Adrenal gland (tissue), 9 donors: ENCODE measurements at regions not wholly inside any gene's neighbourhood (a gene's known extent, or its start where the extent isn't known, plus 50 kb on each side); places are given as distances from the start of the nearest gene placed in this dataset.

Experiments used
- DNase-seq, 7 donors: peaks; one replicate each; pipeline ENCODE4 v3.0.0-alpha.2; 2019 to 2020
- H3K27ac ChIP-seq, 5 donors: fragments of 200-600 bp; sonication (generic) in 4 of 5; 1 replicate in 3 of 5; 2 replicates in 2 of 5; pipeline versions ENCODE4 v1.5.1 to v1.8.0; 2016 to 2020; ENCODE audit warnings: mild to moderate bottlenecking in 1 of 5
- H3K27me3 ChIP-seq: fragments of 200-600 bp; 2 replicates; pipeline ENCODE4 v1.8.0; 2021
- H3K36me3 ChIP-seq, 2 donors: fragments of 200-600 bp; replicated peaks in 1 of 2; 1 replicate in 1 of 2; 2 replicates in 1 of 2; pipeline versions ENCODE4 v1.5.1 to v1.8.0; 2018 to 2022
- H3K4me1 ChIP-seq, 2 donors: fragments of 200-600 bp; replicated peaks in 1 of 2; 1 replicate in 1 of 2; 2 replicates in 1 of 2; pipeline versions ENCODE4 v1.5.1 to v1.8.0; 2018 to 2021
- H3K4me3 ChIP-seq, 4 donors: fragments of 200-600 bp; sonication (generic) in 3 of 4; one replicate each; pipeline ENCODE4 v1.5.1; 2016 to 2018
- H3K9me3 ChIP-seq, 3 donors: fragments of 200-600 bp; sonication (generic) in 1 of 3; replicated peaks in 1 of 3; 1 replicate in 2 of 3; 2 replicates in 1 of 3; pipeline versions ENCODE4 v1.5.1 to v1.8.0; 2016 to 2021
- CTCF ChIP-seq, 6 experiments: fragments of 450-650 bp in 4 of 6; fragments of 200-600 bp in 2 of 6; sonication (generic) in 1 of 6; IDR thresholded peaks; 1 replicate in 5 of 6; 2 replicates in 1 of 6; pipeline versions ENCODE4 v1.5.1 to v1.8.0; 2016 to 2021; ENCODE audit warnings: antibody characterized with exemption in 6 of 6, mild to moderate bottlenecking in 2 of 6, moderate library complexity in 1 of 6
- POLR2A ChIP-seq, 2 donors: fragments of 450-650 bp; IDR thresholded peaks; one replicate each; pipeline ENCODE4 v1.6.1; 2017; ENCODE audit warnings: antibody characterized with exemption in 2 of 2, mild to moderate bottlenecking in 2 of 2, moderate library complexity in 1 of 2
- WGBS, 4 donors: extraction: QIAGEN DNeasy Blood & Tissue Kit in 2 of 4; methylation state at CpG; one replicate each; pipeline versions ENCODE4 v1.1.5 to v1.1.7; 2013 to 2017; 5-methylcytosine and 5-hydroxymethylcytosine counted together
- intact Hi-C, 2 donors: fragments of 100-400 bp; cut with DNase I; formaldehyde crosslinking; loops; one replicate each; pipeline versions ENCODE4 v1.14.1 to v1.15.0; 2022 to 2023
- donor health status: healthy with polysubstance abuse.
- donor health status: Bipolar disorder and iron deficiency.
- donor health status: DM: yes; HTN: yes; CAD: no.
- donor health status: DM: no; HTN: no; CAD: no.
- donor health status: DM: no; HTN: no; CAD: no.

- WGBS, 4 donors, result 67 to 78% (median 73%) methylated on average over 6 of the region's 6 CpGs
- intact Hi-C loops, result no loop called here
These were observed 359.8 kb upstream of the KLF6 start for GRCh38 chr10:4144817-4145216.

GRCh38 chr10:4141471-4141870 is 356.5 kb upstream of the KLF6 start:
- no peak overlapping the region for H3K27ac ChIP-seq
- H3K36me3 ChIP-seq, result no peaks in the 10 kb centered on the region
- WGBS, 4 donors, result 86 to 89% (median 88%) methylated on average over 4 of the region's 4 CpGs
- intact Hi-C loops, result no loop called here
- H3K4me3 ChIP-seq, result no peak overlapping the region
- no peaks in the 10 kb centered on the region for H3K27me3 ChIP-seq
- no peaks in the 10 kb centered on the region for H3K9me3 ChIP-seq
- no peak for DNase-seq
- TF ChIP-seq POLR2A (IDR thresholded peaks at IDR 0.05) (no peak), CTCF (IDR thresholded peaks at IDR 0.05) (no peak)
- no peaks in the 10 kb centered on the region for H3K4me1 ChIP-seq

More at GRCh38 chr10:4144817-4145216, 359.8 kb upstream of the KLF6 start:
- no peaks in the 10 kb centered on the region for H3K4me1 ChIP-seq
- no peak for TF ChIP-seq CTCF (IDR thresholded peaks at IDR 0.05)
- no peak for TF ChIP-seq POLR2A (IDR thresholded peaks at IDR 0.05)
- H3K4me3 ChIP-seq, result no peak overlapping the region
- H3K36me3 ChIP-seq, result no peaks in the 10 kb centered on the region
- no peaks in the 10 kb centered on the region for H3K9me3 ChIP-seq
- H3K27me3 ChIP-seq, result no peaks in the 10 kb centered on the region
- DNase-seq, result no peak
- H3K27ac ChIP-seq, result no peak overlapping the region

GRCh38 chr10:4138146-4138721 is 353.2 kb upstream of the KLF6 start:
- H3K9me3 ChIP-seq, result no peaks in the 10 kb centered on the region
- intact Hi-C loops, result no loop called here
- DNase-seq, result no peak
- WGBS, 4 donors, result 87 to 88% (median 87%) methylated on average over 3 of the region's 3 CpGs
- no peak for TF ChIP-seq CTCF (IDR thresholded peaks at IDR 0.05)
- TF ChIP-seq POLR2A (IDR thresholded peaks at IDR 0.05), result no peak
- H3K4me1 ChIP-seq, result no peaks in the 10 kb centered on the region
- no peak overlapping the region for H3K4me3 ChIP-seq
- no peaks in the 10 kb centered on the region for H3K27me3 ChIP-seq
- no peaks in the 10 kb centered on the region for H3K36me3 ChIP-seq
- no peak overlapping the region for H3K27ac ChIP-seq

- no peaks in the 10 kb centered on the region for H3K36me3 ChIP-seq
- 91 to 94% (median 92%) methylated on average over 4 of the region's 4 CpGs for WGBS, 4 donors
- DNase-seq, result no peak
- no peak for TF ChIP-seq POLR2A (IDR thresholded peaks at IDR 0.05)
- H3K4me1 ChIP-seq, result no peaks in the 10 kb centered on the region
- H3K27me3 ChIP-seq, result no peaks in the 10 kb centered on the region
- intact Hi-C loops, result no loop called here
- H3K4me3 ChIP-seq, result no peak overlapping the region
- no peaks in the 10 kb centered on the region for H3K9me3 ChIP-seq
- no peak overlapping the region for H3K27ac ChIP-seq
These were observed 352.3 kb upstream of the KLF6 start for GRCh38 chr10:4137299-4137698.

GRCh38 chr10:4136121-4136520 is 351.1 kb upstream of the KLF6 start:
- H3K27ac ChIP-seq, result no peak overlapping the region
- 71 to 81% (median 77%) methylated on average over 2 of the region's 2 CpGs for WGBS, 4 donors
- no peak for TF ChIP-seq CTCF (IDR thresholded peaks at IDR 0.05)
- intact Hi-C loops, result no loop called here
- H3K27me3 ChIP-seq, result no peaks in the 10 kb centered on the region
- H3K9me3 ChIP-seq, result no peaks in the 10 kb centered on the region
- H3K36me3 ChIP-seq, result no peaks in the 10 kb centered on the region
- no peak overlapping the region for H3K4me3 ChIP-seq
- H3K4me1 ChIP-seq, result peaks cover 0 to 3% of the 10 kb centered on the region in 2 donors
- no peak for DNase-seq
